ENCODE measurements at regions not wholly inside any gene's neighbourhood (a gene's known extent, or its start where the extent isn't known, plus 50 kb on each side); places are given as distances from the start of the nearest gene placed in this dataset.

DNA sequence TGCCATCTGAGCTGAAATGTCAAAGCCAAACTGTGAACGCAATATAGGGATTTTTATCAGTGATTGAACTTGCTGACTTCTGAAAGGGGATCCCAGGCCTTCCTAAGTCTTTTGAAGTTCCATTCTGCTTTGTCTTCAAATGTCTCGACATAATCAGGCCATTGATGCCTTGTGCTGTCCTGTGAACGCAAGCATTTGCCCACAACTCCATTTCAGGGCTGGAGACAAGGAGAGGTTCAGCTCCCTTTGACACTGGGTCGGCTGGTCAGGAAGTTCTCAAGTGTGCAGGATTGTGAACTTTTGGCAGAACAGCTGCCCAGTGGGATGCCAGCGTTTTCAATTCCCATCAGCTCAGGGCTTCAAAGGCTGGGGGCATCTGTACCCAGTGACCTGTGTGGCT, 345.3 kb downstream of the NUAK1 start:
- FAIRE-seq = no peak
- no peak overlapping the region for H3K4me3 ChIP-seq

GRCh38 chr12:105798256-105798845, 340.4 kb downstream of the NUAK1 start:
- H3K4me3 ChIP-seq = no peak overlapping the region
- H4K20me1 ChIP-seq (ENCODE audit: control insufficient read depth, insufficient read depth) = no peaks in the 10 kb centered on the region
- H3K4me1 ChIP-seq (ENCODE audit: control insufficient read depth, insufficient read depth, low read length) = no peaks in the 10 kb centered on the region
- intact Hi-C loops (cut with micrococcal nuclease; ENCODE audit: unreplicated experiment) = no loop called here
- ChIA-PET CTCF (no interaction called here), RAD21 (ENCODE audit: unreplicated experiment) (no interaction called here), POLR2A (no interaction called here), SMC1A (ENCODE audit: uncharacterized antibody, unreplicated experiment) (no interaction called here)
- FAIRE-seq (no peak), DNase-seq (ENCODE audit: low read depth, low spot score) (no peak), ATAC-seq (no peak)
- H3K27me3 ChIP-seq (replicated peaks in 1 of 2; ENCODE audit: control insufficient read depth in 2 of 2, insufficient read depth in 2 of 2, low read length in 1 of 2) = no peaks in the 10 kb centered on the region
- H3K27ac ChIP-seq (ENCODE audit: control insufficient read depth, insufficient read depth) = no peak overlapping the region
- in situ Hi-C loops (cut with MboI) = no loop called here
- BruUV-seq (replicated peaks) = no TSS peak
- no peak overlapping the region for H3K4me2 ChIP-seq (ENCODE audit: control insufficient read depth, insufficient read depth)
- H3K9me3 ChIP-seq (replicated peaks; ENCODE audit: control insufficient read depth, insufficient read depth, low read length) = no peaks in the 10 kb centered on the region
- no peaks in the 10 kb centered on the region for H3K36me3 ChIP-seq (ENCODE audit: control insufficient read depth in 2 of 2, insufficient read depth in 2 of 2, low read length in 1 of 2)
- H2AFZ ChIP-seq (ENCODE audit: control insufficient read depth, low read depth, low read length) = no peak overlapping the region
- H3K9ac ChIP-seq (ENCODE audit: control insufficient read depth, insufficient read depth, low read length) = no peak overlapping the region
- no peak for TF ChIP-seq ZNF384 (IDR thresholded peaks at IDR 0.05; ENCODE audit: borderline replicate concordance, low read depth, low read length)
- peak; percentile 78 for TF ChIP-seq NFYB (IDR thresholded peaks at IDR 0.05; ENCODE audit: insufficient read depth, low read depth, low read length)
- no peaks in the 10 kb centered on the region for H3K79me2 ChIP-seq (ENCODE audit: control insufficient read depth, insufficient read depth, low read length)
- 0% methylated on average over 2 of the region's 2 CpGs for WGBS (ENCODE audit: insufficient coverage, insufficient replicate concordance, low lambda C conversion rate, missing lambda C conversion rate)

More for the DNA sequence above, 345.3 kb downstream of the NUAK1 start:
- intact Hi-C loops (cut with micrococcal nuclease; ENCODE audit: unreplicated experiment) (no loop called here), in situ Hi-C loops (cut with MboI) (no loop called here)
- no peak overlapping the region for H2AFZ ChIP-seq (ENCODE audit: control insufficient read depth, low read depth, low read length)
- no peak for TF ChIP-seq MYC (IDR thresholded peaks at IDR 0.05; ENCODE audit: insufficient read depth, insufficient read length, insufficient replicate concordance, low read length, severe bottlenecking)
- TF ChIP-seq BACH1 (IDR thresholded peaks at IDR 0.05; ENCODE audit: borderline replicate concordance) = no peak
- no peak for TF ChIP-seq SIX5 (IDR thresholded peaks at IDR 0.05; ENCODE audit: low read depth, low read length, severe bottlenecking)
- no peak for TF ChIP-seq NFIC (IDR thresholded peaks at IDR 0.05; ENCODE audit: low read depth, low read length)
- TF ChIP-seq RB1 (IDR thresholded peaks at IDR 0.05; ENCODE audit: borderline replicate concordance) = no peak
- TF ChIP-seq SREBF1 (IDR thresholded peaks at IDR 0.05; ENCODE audit: low read length) = no peak
- TF ChIP-seq CBX5 (IDR thresholded peaks at IDR 0.05; ENCODE audit: low read depth) = no peak
- no TSS peak for BruUV-seq (replicated peaks)
- no peak overlapping the region for H3K27ac ChIP-seq (ENCODE audit: control insufficient read depth, insufficient read depth)
- ChIA-PET SMC1A (ENCODE audit: uncharacterized antibody, unreplicated experiment) (no interaction called here), RAD21 (ENCODE audit: unreplicated experiment) (no interaction called here), POLR2A (no interaction called here), CTCF (no interaction called here)
- DNase-seq (ENCODE audit: low read depth, low spot score) = no peak
- H4K20me1 ChIP-seq (ENCODE audit: control insufficient read depth, insufficient read depth) = no peaks in the 10 kb centered on the region
- H3K36me3 ChIP-seq (ENCODE audit: control insufficient read depth in 2 of 2, insufficient read depth in 2 of 2, low read length in 1 of 2) = no peaks in the 10 kb centered on the region
- no peaks in the 10 kb centered on the region for H3K9me3 ChIP-seq (replicated peaks; ENCODE audit: control insufficient read depth, insufficient read depth, low read length)
- H3K4me1 ChIP-seq (ENCODE audit: control insufficient read depth, insufficient read depth, low read length) = no peaks in the 10 kb centered on the region
- no peak for ATAC-seq
- no peak overlapping the region for H3K9ac ChIP-seq (ENCODE audit: control insufficient read depth, insufficient read depth, low read length)
- no peak overlapping the region for H3K4me2 ChIP-seq (ENCODE audit: control insufficient read depth, insufficient read depth)
- H3K79me2 ChIP-seq (ENCODE audit: control insufficient read depth, insufficient read depth, low read length) = no peaks in the 10 kb centered on the region
- H3K27me3 ChIP-seq (replicated peaks in 1 of 2; ENCODE audit: control insufficient read depth in 2 of 2, insufficient read depth in 2 of 2, low read length in 1 of 2) = no peaks in the 10 kb centered on the region
- whole genome bisulfite sequencing (ENCODE audit: insufficient coverage, insufficient replicate concordance, low lambda C conversion rate, missing lambda C conversion rate) = 15% methylated on average over 5 of the region's 5 CpGs
